Heart right ventricle (tissue), 16 donors: ENCODE measurements at regions not wholly inside any gene's neighbourhood (a gene's known extent, or its start where the extent isn't known, plus 50 kb on each side); places are given as distances from the start of the nearest gene placed in this dataset.
A peak's percentile ranks its signal among the peaks of the same experiment; 100 is the strongest.

Experiments used
- ATAC-seq, 8 donors: fragments of 200-7000 bp; cut with Tn5 transposase; one replicate each; pipeline ENCODE4 v1.9.1; 2020; ENCODE audit warnings: mild to moderate bottlenecking in 8 of 8, moderate library complexity in 8 of 8, moderate number of reproducible peaks in 1 of 8
- DNase-seq, 2 donors: peaks; one replicate each; pipeline ENCODE4 v3.0.0-alpha.2; 2020
- H3K27ac ChIP-seq, 10 donors: fragments of 200-600 bp; sonication (generic) in 2 of 10; one replicate each; pipeline versions ENCODE4 v1.5.0 to v1.8.0; 2020 to 2022; ENCODE audit warnings: mild to moderate bottlenecking in 3 of 10
- H3K27me3 ChIP-seq, 7 donors: fragments of 200-600 bp; one replicate each; pipeline ENCODE4 v1.8.0; 2021 to 2022; ENCODE audit warnings: mild to moderate bottlenecking in 2 of 7
- H3K36me3 ChIP-seq, 9 donors: fragments of 200-600 bp; sonication (generic) in 1 of 9; one replicate each; pipeline versions ENCODE4 v1.5.0 to v1.8.0; 2020 to 2022; ENCODE audit warnings: mild to moderate bottlenecking in 2 of 9
- H3K4me1 ChIP-seq, 9 donors: fragments of 200-600 bp; sonication (generic) in 1 of 9; one replicate each; pipeline versions ENCODE4 v1.5.0 to v1.8.0; 2020 to 2022; ENCODE audit warnings: mild to moderate bottlenecking in 4 of 9
- H3K4me3 ChIP-seq, 10 donors: fragments of 200-600 bp; sonication (generic) in 2 of 10; one replicate each; pipeline versions ENCODE4 v1.5.0 to v1.8.0; 2020 to 2022; ENCODE audit warnings: mild to moderate bottlenecking in 7 of 10, moderate library complexity in 2 of 10
- H3K9me3 ChIP-seq, 11 donors: fragments of 200-600 bp in 10 of 11; sonication (generic) in 2 of 11; one replicate each; pipeline versions ENCODE4 v1.5.0 to v1.8.0; 2013 to 2022; ENCODE audit warnings: mild to moderate bottlenecking in 2 of 11, control low read depth in 1 of 11, moderate library complexity in 1 of 11
- CTCF ChIP-seq, 9 donors: fragments of 200-600 bp; sonication (generic) in 2 of 9; IDR thresholded peaks; one replicate each; pipeline versions ENCODE4 v1.5.0 to v1.8.0; 2021 to 2022; ENCODE audit warnings: antibody characterized with exemption in 9 of 9, mild to moderate bottlenecking in 5 of 9, moderate library complexity in 1 of 9
- WGBS, 2 donors: extraction: QIAGEN DNeasy Blood & Tissue Kit; methylation state at CpG; one replicate each; pipeline ENCODE4 v1.1.7; 2013; ENCODE audit warnings: inconsistent platforms in 1 of 2; 5-methylcytosine and 5-hydroxymethylcytosine counted together
- intact Hi-C, 10 donors: fragments of 100-400 bp; cut with DNase I; formaldehyde crosslinking; loops; one replicate each; pipeline versions ENCODE4 v1.11.1 to v1.14.2; 2022
- donor health status: Arrhythmogenic right ventricular cardiomyopathy.
- donor health status: ischemic (EF 13 %, LVEDD 7.1; RV severe dilation, severe dysfunction).
- donor health status: healthy with polysubstance abuse.
- donor health status: DM: no; HTN: yes; CAD: no.
- donor health status: DM: no; HTN: no; CAD: no.
- donor health status: ischemic (EF 25% LVEDD 6.9; RV normal size, moderate dysfunction).
- donor health status: ischemic (EF 25% LVEDD 5.7; RV mildly dilated, moderate dysfunction).
- donor health status: healthy.
- donor health status: DM: yes; HTN: yes; CAD: no.
- donor health status: Ischemic cardiomyopathy.
- donor health status: ischemic (EF 35%, LVEDD 5.7; RV mildly dilated, moderate dysfunction).
- donor health status: nonischemic (EF 11% LVEDD 7.7; RV severe dilation, severe dysfunction).
- donor health status: DM: yes; HTN: yes; CAD: no.
- donor health status: PGD.
- donor health status: ischemic (EF 29% LVEDD 5.4; RV normal size, mild dysfunction).
- donor health status: nonischemic (EF 23%, LVEDD 6.1; RV moderate dilation, normal function).

- TF ChIP-seq CTCF (IDR thresholded peaks at IDR 0.05), result no peak
- H3K9me3 ChIP-seq, result peaks cover 0 to 10% (median 0%) of the 10 kb centered on the region in 11 donors
- no peak overlapping the region for H3K27ac ChIP-seq
- ATAC-seq (no peak), DNase-seq (no peak)
- H3K27me3 ChIP-seq, result no peaks in the 10 kb centered on the region
- H3K4me3 ChIP-seq, result no peak overlapping the region
- peaks cover 0 to 41% (median 30%) of the 10 kb centered on the region in 9 donors for H3K4me1 ChIP-seq
- WGBS, 2 donors, result 93 to 95% methylated on average over 8 of the region's 8 CpGs
- intact Hi-C loops, result no loop called here
- H3K36me3 ChIP-seq, result no peaks in the 10 kb centered on the region
Measured at GRCh38 chrX:10055430-10055829, 88.3 kb downstream of the CLDN34 start.

GRCh38 chrX:10062352-10062751, 94.4 kb upstream of the CLCN4 start:
- TF ChIP-seq CTCF (IDR thresholded peaks at IDR 0.05), result no peak
- no peaks in the 10 kb centered on the region for H3K27me3 ChIP-seq
- peaks cover 0 to 11% (median 0%) of the 10 kb centered on the region in 9 donors for H3K36me3 ChIP-seq
- DNase-seq (no peak), ATAC-seq (peak in 1 of 8 donors; percentile 52)
- intact Hi-C loops, result no loop called here
- no peaks in the 10 kb centered on the region for H3K9me3 ChIP-seq
- whole genome bisulfite sequencing, 2 donors, result 47 to 58% methylated on average over 4 of the region's 4 CpGs
- H3K27ac ChIP-seq, result no peak overlapping the region
- no peak overlapping the region for H3K4me3 ChIP-seq
- peaks cover 0 to 25% (median 6%) of the 10 kb centered on the region in 9 donors for H3K4me1 ChIP-seq

- no peaks in the 10 kb centered on the region for H3K27me3 ChIP-seq
- no peaks in the 10 kb centered on the region for H3K9me3 ChIP-seq
- H3K27ac ChIP-seq, result no peak overlapping the region
- ATAC-seq (no peak), DNase-seq (no peak)
- intact Hi-C loops, result no loop called here
- 85 to 91% methylated on average over 2 of the region's 2 CpGs for WGBS, 2 donors
- TF ChIP-seq CTCF (IDR thresholded peaks at IDR 0.05), result no peak
- no peak overlapping the region for H3K4me3 ChIP-seq
- peaks cover 0 to 18% (median 0%) of the 10 kb centered on the region in 9 donors for H3K36me3 ChIP-seq
- H3K4me1 ChIP-seq, result peaks cover 0 to 25% (median 6%) of the 10 kb centered on the region in 9 donors
Measured at GRCh38 chrX:10062980-10063379, 93.8 kb upstream of the CLCN4 start.

GRCh38 chrX:10064736-10065135, 92.0 kb upstream of the CLCN4 start:
- intact Hi-C loops, result no loop called here
- ATAC-seq, result peak in 2 of 8 donors; percentile 48 to 76
- H3K36me3 ChIP-seq, result peaks cover 0 to 28% (median 0%) of the 10 kb centered on the region in 9 donors
- 80 to 91% methylated on average over 11 of the region's 11 CpGs for WGBS, 2 donors
- H3K4me1 ChIP-seq, result peaks cover 0 to 25% (median 6%) of the 10 kb centered on the region in 9 donors
- H3K4me3 ChIP-seq, result no peak overlapping the region
- H3K9me3 ChIP-seq, result no peaks in the 10 kb centered on the region
- no peak for DNase-seq
- no peak for TF ChIP-seq CTCF (IDR thresholded peaks at IDR 0.05)
- no peaks in the 10 kb centered on the region for H3K27me3 ChIP-seq
- H3K27ac ChIP-seq, result no peak overlapping the region
